ENCODE measurements at regions not wholly inside any gene's neighbourhood (a gene's known extent, or its start where the extent isn't known, plus 50 kb on each side); places are given as distances from the start of the nearest gene placed in this dataset.
A peak's percentile ranks its signal among the peaks of the same experiment; 100 is the strongest.

DNA sequence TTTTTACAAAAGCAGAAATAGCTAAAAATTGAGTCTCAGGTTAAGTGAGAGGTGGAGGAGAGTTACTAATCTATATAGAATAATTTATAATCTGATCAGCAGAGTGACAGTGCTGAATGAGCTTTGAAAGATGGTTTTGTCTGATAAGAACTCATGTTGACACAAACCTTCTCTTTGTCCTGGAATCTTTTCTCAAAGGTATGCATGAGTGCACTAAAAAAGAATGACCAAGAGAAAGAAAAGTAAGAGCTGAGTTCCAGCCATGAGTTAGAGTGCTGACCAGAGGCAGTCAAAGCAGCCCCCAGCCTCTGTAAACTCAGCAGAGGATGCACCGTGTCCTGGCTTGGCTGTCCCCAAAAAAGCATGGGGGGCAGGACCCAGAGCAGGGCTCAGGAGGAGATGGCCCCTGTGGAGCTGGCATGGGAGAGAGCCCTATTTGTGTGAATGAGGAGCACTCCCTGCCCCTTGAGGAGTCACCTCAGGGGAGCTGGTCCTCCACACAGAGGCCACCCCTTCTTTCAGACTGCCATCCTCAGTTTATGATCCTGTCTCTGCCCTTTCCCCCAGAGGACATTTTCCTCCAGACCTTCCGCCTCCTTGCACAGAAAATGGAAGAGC, 129.8 kb downstream of the SEC23A start:
- DNase-seq, result no peak
- no peaks in the 10 kb centered on the region for H3K27me3 Mint-ChIP-seq (ENCODE audit: insufficient read depth)
- TF ChIP-seq, protein P1, sequence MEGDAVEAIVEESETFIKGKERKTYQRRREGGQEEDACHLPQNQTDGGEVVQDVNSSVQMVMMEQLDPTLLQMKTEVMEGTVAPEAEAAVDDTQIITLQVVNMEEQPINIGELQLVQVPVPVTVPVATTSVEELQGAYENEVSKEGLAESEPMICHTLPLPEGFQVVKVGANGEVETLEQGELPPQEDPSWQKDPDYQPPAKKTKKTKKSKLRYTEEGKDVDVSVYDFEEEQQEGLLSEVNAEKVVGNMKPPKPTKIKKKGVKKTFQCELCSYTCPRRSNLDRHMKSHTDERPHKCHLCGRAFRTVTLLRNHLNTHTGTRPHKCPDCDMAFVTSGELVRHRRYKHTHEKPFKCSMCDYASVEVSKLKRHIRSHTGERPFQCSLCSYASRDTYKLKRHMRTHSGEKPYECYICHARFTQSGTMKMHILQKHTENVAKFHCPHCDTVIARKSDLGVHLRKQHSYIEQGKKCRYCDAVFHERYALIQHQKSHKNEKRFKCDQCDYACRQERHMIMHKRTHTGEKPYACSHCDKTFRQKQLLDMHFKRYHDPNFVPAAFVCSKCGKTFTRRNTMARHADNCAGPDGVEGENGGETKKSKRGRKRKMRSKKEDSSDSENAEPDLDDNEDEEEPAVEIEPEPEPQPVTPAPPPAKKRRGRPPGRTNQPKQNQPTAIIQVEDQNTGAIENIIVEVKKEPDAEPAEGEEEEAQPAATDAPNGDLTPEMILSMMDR (IDR thresholded peaks at IDR 0.05), result no peak
- peaks cover 3% of the 10 kb centered on the region for H3K36me3 Mint-ChIP-seq (ENCODE audit: low read depth)
- no peak overlapping the region for H3K27ac Mint-ChIP-seq
- no peaks in the 10 kb centered on the region for H3K4me1 Mint-ChIP-seq (ENCODE audit: low read depth)
- H3K4me3 Mint-ChIP-seq, result no peak overlapping the region
- peaks cover 3% of the 10 kb centered on the region for H3K9me3 Mint-ChIP-seq

DNA sequence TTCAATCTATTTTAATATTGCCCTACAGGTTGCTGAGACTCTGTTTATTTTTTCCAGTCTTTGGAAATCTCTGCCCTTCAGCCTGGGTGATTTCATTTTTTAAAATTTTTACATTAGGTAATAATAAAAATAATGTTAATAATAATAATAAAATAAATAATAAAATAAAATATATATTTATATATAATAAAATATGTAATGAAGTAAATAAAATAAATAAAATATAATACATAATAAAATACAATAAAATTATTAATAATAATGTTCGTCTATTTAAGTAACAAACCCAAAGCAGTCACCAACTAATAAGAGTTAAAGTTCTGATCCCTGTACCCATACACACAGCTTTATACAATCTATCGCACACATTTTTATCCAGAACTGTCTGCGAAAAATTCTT, 130.5 kb downstream of the SEC23A start:
- TF ChIP-seq, protein P1 (IDR thresholded peaks at IDR 0.05), result no peak
- no peak for DNase-seq
- Mint-ChIP-seq H3K4me3 (no peak overlapping the region), H3K27ac (no peak overlapping the region), H3K4me1 (ENCODE audit: low read depth) (no peaks in the 10 kb centered on the region), H3K27me3 (ENCODE audit: insufficient read depth) (no peaks in the 10 kb centered on the region), H3K9me3 (no peaks in the 10 kb centered on the region), H3K36me3 (ENCODE audit: low read depth) (no peaks in the 10 kb centered on the region)

DNA sequence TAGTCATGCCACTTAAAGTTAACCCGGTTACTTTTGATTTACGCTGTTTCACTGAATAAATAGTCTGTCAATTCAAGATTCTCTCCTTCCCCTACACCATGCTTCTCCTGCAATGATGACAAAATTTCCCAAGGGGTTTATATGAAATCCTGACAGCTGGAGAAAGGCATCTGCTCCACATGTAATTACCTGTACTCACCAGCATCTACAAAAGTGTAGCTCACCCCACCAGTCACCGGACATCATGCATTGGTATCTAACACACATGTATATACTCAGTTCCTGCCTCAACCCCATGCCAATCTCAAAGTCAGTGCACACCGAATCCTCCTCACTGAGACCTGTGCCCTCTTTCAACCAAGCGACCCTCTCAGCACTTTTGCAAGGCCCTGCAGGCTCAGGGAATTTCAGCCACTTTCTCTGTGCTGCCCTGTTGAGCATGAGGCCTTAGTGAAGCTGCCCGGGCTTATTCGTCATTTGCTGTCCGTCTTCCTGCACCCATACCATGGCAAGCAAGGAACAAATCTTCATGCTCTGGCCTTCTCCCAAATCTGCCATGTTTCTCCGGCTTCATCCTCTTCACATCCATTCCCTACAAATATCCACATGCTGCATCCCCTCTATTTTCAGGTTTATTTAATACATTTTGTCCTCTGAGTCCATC, 131.6 kb downstream of the SEC23A start:
- TF ChIP-seq, protein P1 (IDR thresholded peaks at IDR 0.05), result no peak
- no peak for DNase-seq
- no peak overlapping the region for H3K27ac Mint-ChIP-seq
- no peaks in the 10 kb centered on the region for H3K27me3 Mint-ChIP-seq (ENCODE audit: insufficient read depth)
- no peaks in the 10 kb centered on the region for H3K9me3 Mint-ChIP-seq
- no peaks in the 10 kb centered on the region for H3K4me1 Mint-ChIP-seq (ENCODE audit: low read depth)
- no peaks in the 10 kb centered on the region for H3K36me3 Mint-ChIP-seq (ENCODE audit: low read depth)
- H3K4me3 Mint-ChIP-seq, result no peak overlapping the region

DNA sequence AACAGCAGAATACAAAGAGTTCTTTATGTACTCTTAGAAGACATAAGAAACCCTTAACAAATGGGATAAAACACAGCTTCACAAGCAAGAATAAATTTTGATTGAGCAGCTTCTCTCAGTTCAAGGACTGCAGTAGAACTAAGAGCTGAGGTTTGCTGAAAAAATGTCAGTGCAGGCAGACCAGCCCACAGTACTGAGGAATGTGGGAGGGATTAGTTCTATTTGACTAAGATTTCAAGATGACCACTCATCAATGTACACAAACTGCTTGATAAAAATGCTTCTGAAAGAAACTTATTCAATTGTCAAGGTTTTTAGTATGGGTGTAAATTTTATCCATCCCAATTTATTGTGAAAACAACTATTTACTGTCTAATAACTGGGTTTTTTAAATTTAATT, 138.4 kb downstream of the SEC23A start:
- Mint-ChIP-seq H3K27ac (no peak overlapping the region), H3K9me3 (no peaks in the 10 kb centered on the region), H3K4me1 (ENCODE audit: low read depth) (peaks cover 4% of the 10 kb centered on the region; the same call in 1 of the 2 replicates), H3K27me3 (ENCODE audit: insufficient read depth) (peaks cover 2% of the 10 kb centered on the region; the same call in 1 of the 2 replicates), H3K4me3 (no peak overlapping the region), H3K36me3 (ENCODE audit: low read depth) (no peaks in the 10 kb centered on the region)
- peak; percentile 17 for DNase-seq
- TF ChIP-seq, protein P1 (IDR thresholded peaks at IDR 0.05), result no peak

DNA sequence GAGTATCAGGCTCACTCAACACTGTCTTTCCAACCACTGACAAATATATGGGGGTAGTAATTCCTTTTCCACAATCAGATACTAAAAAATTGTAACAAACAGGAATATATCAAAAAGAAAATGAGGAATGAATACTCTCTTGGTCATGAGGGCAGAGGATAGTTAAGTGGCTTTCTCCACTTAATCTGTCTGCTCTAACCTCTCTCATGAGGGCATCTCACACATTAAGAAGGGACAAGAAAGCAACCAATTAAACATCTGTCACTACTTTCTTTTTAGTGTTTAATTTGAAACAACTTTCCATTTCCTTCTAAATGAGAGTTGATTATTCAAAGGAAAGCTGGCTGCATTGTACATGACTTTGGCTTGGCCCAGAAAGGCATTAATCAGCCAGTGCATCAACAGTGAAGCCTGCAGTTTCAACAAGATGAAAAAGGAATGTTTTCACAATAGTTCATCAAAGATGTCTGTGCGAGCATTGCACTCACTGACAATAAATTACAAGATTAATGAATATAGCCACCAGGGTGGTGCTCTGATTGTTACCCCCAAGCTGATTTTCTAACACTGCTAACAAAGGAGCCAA, 142.0 kb downstream of the SEC23A start:
- H3K4me3 Mint-ChIP-seq, result no peak overlapping the region
- DNase-seq, result no peak
- TF ChIP-seq, protein P1 (IDR thresholded peaks at IDR 0.05), result no peak
- peaks cover 4% of the 10 kb centered on the region; the same call in 1 of the 2 replicates for H3K4me1 Mint-ChIP-seq (ENCODE audit: low read depth)
- no peaks in the 10 kb centered on the region for H3K9me3 Mint-ChIP-seq
- no peaks in the 10 kb centered on the region for H3K36me3 Mint-ChIP-seq (ENCODE audit: low read depth)
- H3K27ac Mint-ChIP-seq, result no peak overlapping the region
- H3K27me3 Mint-ChIP-seq (ENCODE audit: insufficient read depth), result peaks cover 4% of the 10 kb centered on the region; the same call in 1 of the 2 replicates

All from HFFc6 (cell line).